H4 (cell line): ENCODE measurements at regions not wholly inside any gene's neighbourhood (a gene's known extent, or its start where the extent isn't known, plus 50 kb on each side); places are given as distances from the start of the nearest gene placed in this dataset.
"Not testable (repeated sequence)": the region's sequence is repeated elsewhere in the genome, so short reads cannot be mapped to it uniquely, and the experiment has no call there.

ENCODE experiments used
- DNase-seq: peaks from one replicate; pipeline ENCODE4 v3.0.0-alpha.2; 2015; ENCODE audit warnings: low spot score

GRCh38 chr18:12179029-12179428, 75.1 kb upstream of the CIDEA start:
- not testable (repeated sequence) for DNase-seq

- not testable (repeated sequence) for DNase-seq
Observed at GRCh38 chr18:12179697-12180577, 74.2 kb upstream of the CIDEA start.

- DNase-seq = not testable (repeated sequence)
Observed at GRCh38 chr18:12198797-12199196, 55.4 kb upstream of the CIDEA start.

- peak; percentile 6 for DNase-seq
Observed at GRCh38 chr18:12200186-12200585, 54.0 kb upstream of the CIDEA start.
